ENCODE measurements at regions not wholly inside any gene's neighbourhood (a gene's known extent, or its start where the extent isn't known, plus 50 kb on each side); places are given as distances from the start of the nearest gene placed in this dataset.

- no peaks in the 10 kb centered on the region for H3K4me1 Mint-ChIP-seq
- H3K27me3 Mint-ChIP-seq, result peaks cover 12% of the 10 kb centered on the region
- H3K9me3 Mint-ChIP-seq, result no peaks in the 10 kb centered on the region
- H3K27ac Mint-ChIP-seq, result no peak overlapping the region
- H3K4me3 Mint-ChIP-seq, result no peak overlapping the region
- DNase-seq, result no peak
- H3K36me3 Mint-ChIP-seq, result no peaks in the 10 kb centered on the region
These were observed 50.9 kb upstream of the A1CF start for GRCh38 chr10:50936335-50936734.

- no peak overlapping the region for H3K4me3 Mint-ChIP-seq
- DNase-seq, result no peak
- H3K27me3 Mint-ChIP-seq, result peaks cover 12% of the 10 kb centered on the region
- no peaks in the 10 kb centered on the region for H3K9me3 Mint-ChIP-seq
- no peaks in the 10 kb centered on the region for H3K4me1 Mint-ChIP-seq
- no peak overlapping the region for H3K27ac Mint-ChIP-seq
- no peaks in the 10 kb centered on the region for H3K36me3 Mint-ChIP-seq
These were observed 51.9 kb upstream of the A1CF start for GRCh38 chr10:50937230-50937907.

GRCh38 chr10:50941629-50942028 lies 56.2 kb upstream of the A1CF start:
- DNase-seq, result no peak
- Mint-ChIP-seq H3K9me3 (no peaks in the 10 kb centered on the region), H3K36me3 (no peaks in the 10 kb centered on the region), H3K4me3 (no peak overlapping the region), H3K4me1 (no peaks in the 10 kb centered on the region), H3K27me3 (peaks cover 26% of the 10 kb centered on the region), H3K27ac (no peak overlapping the region)

- Mint-ChIP-seq H3K36me3 (no peaks in the 10 kb centered on the region), H3K9me3 (no peaks in the 10 kb centered on the region), H3K27me3 (peaks cover 23% of the 10 kb centered on the region), H3K4me3 (no peak overlapping the region), H3K4me1 (no peaks in the 10 kb centered on the region), H3K27ac (no peak overlapping the region)
- no peak for DNase-seq
These were observed 61.8 kb upstream of the A1CF start for GRCh38 chr10:50946991-50947781.

- Mint-ChIP-seq H3K4me3 (no peak overlapping the region), H3K27ac (no peak overlapping the region), H3K27me3 (peaks cover 8% of the 10 kb centered on the region), H3K9me3 (no peaks in the 10 kb centered on the region), H3K4me1 (no peaks in the 10 kb centered on the region), H3K36me3 (no peaks in the 10 kb centered on the region)
- no peak for DNase-seq
These were observed 65.9 kb upstream of the A1CF start for GRCh38 chr10:50951365-50951764.

- Mint-ChIP-seq H3K9me3 (no peaks in the 10 kb centered on the region), H3K27me3 (peaks cover 1% of the 10 kb centered on the region), H3K36me3 (no peaks in the 10 kb centered on the region), H3K4me1 (no peaks in the 10 kb centered on the region), H3K4me3 (no peak overlapping the region), H3K27ac (no peak overlapping the region)
- no peak for DNase-seq
These were observed 75.9 kb upstream of the A1CF start for GRCh38 chr10:50961297-50961696.

- Mint-ChIP-seq H3K4me3 (no peak overlapping the region), H3K27me3 (peaks cover 3% of the 10 kb centered on the region), H3K4me1 (no peaks in the 10 kb centered on the region), H3K27ac (no peak overlapping the region), H3K36me3 (no peaks in the 10 kb centered on the region), H3K9me3 (no peaks in the 10 kb centered on the region)
- no peak for DNase-seq
These were observed 77.6 kb upstream of the A1CF start for GRCh38 chr10:50963063-50963462.

- Mint-ChIP-seq H3K9me3 (no peaks in the 10 kb centered on the region), H3K27ac (no peak overlapping the region), H3K36me3 (no peaks in the 10 kb centered on the region), H3K27me3 (peaks cover 5% of the 10 kb centered on the region), H3K4me3 (no peak overlapping the region), H3K4me1 (no peaks in the 10 kb centered on the region)
- DNase-seq, result no peak
These were observed 83.1 kb upstream of the A1CF start for GRCh38 chr10:50968386-50969091.

GRCh38 chr10:50972591-50972990 lies 87.2 kb upstream of the A1CF start:
- no peaks in the 10 kb centered on the region for H3K9me3 Mint-ChIP-seq
- no peak overlapping the region for H3K27ac Mint-ChIP-seq
- H3K27me3 Mint-ChIP-seq, result peaks cover 3% of the 10 kb centered on the region
- no peaks in the 10 kb centered on the region for H3K36me3 Mint-ChIP-seq
- no peak overlapping the region for H3K4me3 Mint-ChIP-seq
- no peak for DNase-seq
- H3K4me1 Mint-ChIP-seq, result no peaks in the 10 kb centered on the region

- H3K27ac Mint-ChIP-seq, result no peak overlapping the region
- no peak overlapping the region for H3K4me3 Mint-ChIP-seq
- H3K9me3 Mint-ChIP-seq, result no peaks in the 10 kb centered on the region
- H3K27me3 Mint-ChIP-seq, result no peaks in the 10 kb centered on the region
- H3K36me3 Mint-ChIP-seq, result no peaks in the 10 kb centered on the region
- DNase-seq, result no peak
- no peaks in the 10 kb centered on the region for H3K4me1 Mint-ChIP-seq
These were observed 92.9 kb upstream of the PRKG1 start for GRCh38 chr10:50981385-50981784.

- Mint-ChIP-seq H3K9me3 (no peaks in the 10 kb centered on the region), H3K4me1 (no peaks in the 10 kb centered on the region), H3K4me3 (no peak overlapping the region), H3K27me3 (peaks cover 2% of the 10 kb centered on the region), H3K36me3 (no peaks in the 10 kb centered on the region), H3K27ac (no peak overlapping the region)
- no peak for DNase-seq
These were observed 92.4 kb upstream of the PRKG1 start for GRCh38 chr10:50981904-50982303.

- H3K4me3 Mint-ChIP-seq, result no peak overlapping the region
- no peaks in the 10 kb centered on the region for H3K36me3 Mint-ChIP-seq
- H3K4me1 Mint-ChIP-seq, result no peaks in the 10 kb centered on the region
- no peaks in the 10 kb centered on the region for H3K9me3 Mint-ChIP-seq
- H3K27me3 Mint-ChIP-seq, result peaks cover 8% of the 10 kb centered on the region
- H3K27ac Mint-ChIP-seq, result no peak overlapping the region
- no peak for DNase-seq
These were observed 91.3 kb upstream of the PRKG1 start for GRCh38 chr10:50982989-50983388.

GRCh38 chr10:50987934-50988333 lies 86.4 kb upstream of the PRKG1 start:
- Mint-ChIP-seq H3K27ac (no peak overlapping the region), H3K27me3 (peaks cover 43% of the 10 kb centered on the region), H3K9me3 (no peaks in the 10 kb centered on the region), H3K36me3 (no peaks in the 10 kb centered on the region), H3K4me3 (no peak overlapping the region), H3K4me1 (peaks cover 3% of the 10 kb centered on the region)
- DNase-seq, result no peak

- Mint-ChIP-seq H3K27ac (no peak overlapping the region), H3K4me1 (peaks cover 3% of the 10 kb centered on the region), H3K36me3 (no peaks in the 10 kb centered on the region), H3K4me3 (no peak overlapping the region), H3K9me3 (no peaks in the 10 kb centered on the region), H3K27me3 (peaks cover 52% of the 10 kb centered on the region)
- DNase-seq, result no peak
These were observed 85.5 kb upstream of the PRKG1 start for GRCh38 chr10:50988792-50989191.

- DNase-seq, result no peak
- peaks cover 63% of the 10 kb centered on the region for H3K27me3 Mint-ChIP-seq
These were observed 83.5 kb upstream of the PRKG1 start for GRCh38 chr10:50990568-50991455.

More at GRCh38 chr10:50990568-50991455, 83.5 kb upstream of the PRKG1 start:
- Mint-ChIP-seq H3K27ac (no peak overlapping the region), H3K4me3 (peak overlapping the region; percentile 71), H3K9me3 (no peaks in the 10 kb centered on the region), H3K36me3 (no peaks in the 10 kb centered on the region), H3K4me1 (peaks cover 3% of the 10 kb centered on the region)

Measured in activated naive CD8-positive, alpha-beta T cell treated with anti-CD3 and anti-CD28 coated beads for 36 hours (primary cell).